Kidney (tissue), 13 donors: ENCODE measurements at regions not wholly inside any gene's neighbourhood (a gene's known extent, or its start where the extent isn't known, plus 50 kb on each side); places are given as distances from the start of the nearest gene placed in this dataset.

Source experiments
- DNase-seq, 5 donors: peaks; one replicate each; pipeline ENCODE4 v3.0.0-alpha.2; 2013 to 2020
- FAIRE-seq: peaks from 2 replicates; lab custom pipeline; 2012; peaks lifted over from hg19 to GRCh38; lab: Jason Lieb, UNC
- H3K27ac ChIP-seq, 2 donors: one replicate each; pipeline ENCODE4 v1.7.0; 2013; ENCODE audit warnings: low read depth in 2 of 2, low read length in 2 of 2, inconsistent platforms in 1 of 2
- H3K27me3 ChIP-seq: one replicate; pipeline ENCODE4 v1.7.1; 2013; ENCODE audit warnings: low read length, inconsistent platforms; ENCODE audit not compliant: control insufficient read depth, insufficient read depth
- H3K36me3 ChIP-seq, 3 donors: one replicate each; pipeline versions ENCODE4 v1.7.0 to v1.7.1; 2013; ENCODE audit warnings: low read length in 3 of 3, control low read depth in 1 of 3, inconsistent platforms in 1 of 3; ENCODE audit not compliant: insufficient read depth in 3 of 3, control insufficient read depth in 2 of 3
- H3K4me1 ChIP-seq, 3 donors: one replicate each; pipeline versions ENCODE4 v1.7.0 to v1.7.1; 2013; ENCODE audit warnings: low read length in 3 of 3, inconsistent platforms in 1 of 3, low read depth in 1 of 3; ENCODE audit not compliant: control insufficient read depth in 2 of 3, insufficient read depth in 2 of 3
- H3K4me3 ChIP-seq, 3 donors: one replicate each; pipeline versions ENCODE4 v1.7.0 to v1.8.1; 2013; ENCODE audit warnings: low read length in 3 of 3, control low read depth in 1 of 3, inconsistent platforms in 1 of 3
- H3K9ac ChIP-seq, 3 donors: one replicate each; pipeline versions ENCODE4 v1.7.0 to v1.7.1; 2013; ENCODE audit warnings: low read length in 3 of 3, control low read depth in 1 of 3, inconsistent platforms in 1 of 3
- H3K9me3 ChIP-seq, 3 donors: one replicate each; pipeline versions ENCODE4 v1.7.0 to v1.7.1; 2013; ENCODE audit warnings: low read length in 3 of 3, control low read depth in 1 of 3, inconsistent platforms in 1 of 3; ENCODE audit not compliant: control insufficient read depth in 2 of 3, insufficient read depth in 1 of 3
- intact Hi-C: fragments of 100-400 bp; cut with DNase I; formaldehyde crosslinking; loops from one replicate; pipeline ENCODE4 v1.11.1; 2022
- TF ChIP-seq, protein P1 (sequence below): IDR thresholded peaks from 3 replicates; pipeline ENCODE4 v1.5.1; 2012; ENCODE audit warnings: mild to moderate bottlenecking, moderate library complexity, borderline replicate concordance; ENCODE audit not compliant: insufficient read depth; ENCODE audit errors: extremely low read depth
- donor health status: control.
- donor health status: control.
- donor health status: control.
- donor health status: control.
- donor health status: control.
- donor health status: DM: yes; HTN: yes; CAD: no.
- donor health status: Normal renal cell carcinoma (clear cell type).

DNA sequence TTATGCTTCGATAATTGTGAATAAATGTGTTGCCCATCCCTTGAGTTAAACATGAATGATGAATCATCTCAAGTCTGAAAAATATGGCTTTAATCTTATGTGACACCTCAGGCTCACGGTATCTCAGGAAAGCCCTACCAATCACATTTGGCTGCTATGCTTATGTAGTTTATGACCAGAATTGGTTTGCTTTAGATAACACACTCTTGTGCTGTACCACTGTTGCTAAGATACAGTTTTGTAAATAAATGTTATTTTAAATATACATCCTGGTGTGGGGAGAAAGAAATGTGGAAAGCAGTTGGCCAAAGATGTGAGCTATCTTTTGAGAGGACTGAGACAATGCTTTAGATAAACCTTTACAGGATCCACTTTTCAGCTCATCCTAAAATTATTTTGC lies 63.2 kb downstream of the NPY1R start:
- Histone ChIP-seq H3K27me3 (no peaks in the 10 kb centered on the region), H3K9me3 (no peaks in the 10 kb centered on the region), H3K4me1 (no peaks in the 10 kb centered on the region), H3K9ac (no peak overlapping the region), H3K27ac (no peak overlapping the region), H3K4me3 (no peak overlapping the region), H3K36me3 (no peaks in the 10 kb centered on the region)
- DNase-seq (peak in 1 of 5 donors; percentile 13), FAIRE-seq (no peak)
- TF ChIP-seq, protein P1, sequence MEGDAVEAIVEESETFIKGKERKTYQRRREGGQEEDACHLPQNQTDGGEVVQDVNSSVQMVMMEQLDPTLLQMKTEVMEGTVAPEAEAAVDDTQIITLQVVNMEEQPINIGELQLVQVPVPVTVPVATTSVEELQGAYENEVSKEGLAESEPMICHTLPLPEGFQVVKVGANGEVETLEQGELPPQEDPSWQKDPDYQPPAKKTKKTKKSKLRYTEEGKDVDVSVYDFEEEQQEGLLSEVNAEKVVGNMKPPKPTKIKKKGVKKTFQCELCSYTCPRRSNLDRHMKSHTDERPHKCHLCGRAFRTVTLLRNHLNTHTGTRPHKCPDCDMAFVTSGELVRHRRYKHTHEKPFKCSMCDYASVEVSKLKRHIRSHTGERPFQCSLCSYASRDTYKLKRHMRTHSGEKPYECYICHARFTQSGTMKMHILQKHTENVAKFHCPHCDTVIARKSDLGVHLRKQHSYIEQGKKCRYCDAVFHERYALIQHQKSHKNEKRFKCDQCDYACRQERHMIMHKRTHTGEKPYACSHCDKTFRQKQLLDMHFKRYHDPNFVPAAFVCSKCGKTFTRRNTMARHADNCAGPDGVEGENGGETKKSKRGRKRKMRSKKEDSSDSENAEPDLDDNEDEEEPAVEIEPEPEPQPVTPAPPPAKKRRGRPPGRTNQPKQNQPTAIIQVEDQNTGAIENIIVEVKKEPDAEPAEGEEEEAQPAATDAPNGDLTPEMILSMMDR: no peak
- intact Hi-C loops: no loop called here

DNA sequence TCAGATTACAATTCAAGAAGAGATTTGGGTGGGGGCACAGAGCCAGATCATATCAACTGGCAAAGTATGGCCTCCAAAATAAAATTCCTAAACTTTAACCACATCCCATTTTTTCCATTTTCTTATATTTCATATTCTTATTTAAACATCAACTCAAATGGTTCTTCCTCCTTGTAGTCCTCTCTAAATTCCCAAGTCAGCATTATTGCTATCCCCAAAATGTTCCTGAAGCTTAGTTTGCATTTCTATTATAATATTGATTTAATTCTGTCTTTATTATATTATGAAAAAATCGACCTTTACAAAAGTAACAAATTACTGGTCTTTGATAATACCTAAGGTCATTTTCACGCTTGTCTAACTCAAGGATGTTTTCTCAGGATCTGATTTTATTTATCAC lies 67.5 kb downstream of the NPY1R start:
- FAIRE-seq: no peak
- intact Hi-C loops: no loop called here
- no peaks in the 10 kb centered on the region for H3K27me3 ChIP-seq
- no peaks in the 10 kb centered on the region for H3K4me1 ChIP-seq
- H3K36me3 ChIP-seq: no peaks in the 10 kb centered on the region
- H3K4me3 ChIP-seq: no peak overlapping the region
- DNase-seq: no peak
- no peak overlapping the region for H3K27ac ChIP-seq
- no peak overlapping the region for H3K9ac ChIP-seq
- no peaks in the 10 kb centered on the region for H3K9me3 ChIP-seq
- TF ChIP-seq, protein P1: no peak

DNA sequence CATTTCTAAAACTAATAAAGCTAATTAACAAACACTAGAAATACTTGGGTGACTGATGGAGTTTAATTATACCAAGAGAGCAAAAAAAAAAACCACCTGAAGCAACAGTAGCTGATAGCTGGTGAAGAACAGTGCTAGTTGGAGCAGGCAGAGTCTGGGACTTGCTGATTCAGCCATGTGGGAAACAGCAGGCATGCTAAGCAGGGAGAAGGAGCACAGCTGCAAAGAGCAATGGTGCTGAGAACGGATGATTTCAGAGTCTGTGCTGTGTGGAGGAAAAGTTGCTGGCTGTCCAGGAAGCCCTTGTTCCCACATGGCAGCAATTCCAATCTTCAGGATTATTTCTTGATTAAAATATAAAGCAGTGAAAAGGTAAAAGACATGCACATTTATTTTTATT lies 68.8 kb downstream of the NPY1R start:
- TF ChIP-seq, protein P1: no peak
- no peaks in the 10 kb centered on the region for H3K4me1 ChIP-seq
- no peak for FAIRE-seq
- no peak overlapping the region for H3K27ac ChIP-seq
- H3K4me3 ChIP-seq: no peak overlapping the region
- no peak for DNase-seq
- H3K9ac ChIP-seq: no peak overlapping the region
- H3K36me3 ChIP-seq: no peaks in the 10 kb centered on the region
- no peaks in the 10 kb centered on the region for H3K9me3 ChIP-seq
- no peaks in the 10 kb centered on the region for H3K27me3 ChIP-seq
- intact Hi-C loops: no loop called here

DNA sequence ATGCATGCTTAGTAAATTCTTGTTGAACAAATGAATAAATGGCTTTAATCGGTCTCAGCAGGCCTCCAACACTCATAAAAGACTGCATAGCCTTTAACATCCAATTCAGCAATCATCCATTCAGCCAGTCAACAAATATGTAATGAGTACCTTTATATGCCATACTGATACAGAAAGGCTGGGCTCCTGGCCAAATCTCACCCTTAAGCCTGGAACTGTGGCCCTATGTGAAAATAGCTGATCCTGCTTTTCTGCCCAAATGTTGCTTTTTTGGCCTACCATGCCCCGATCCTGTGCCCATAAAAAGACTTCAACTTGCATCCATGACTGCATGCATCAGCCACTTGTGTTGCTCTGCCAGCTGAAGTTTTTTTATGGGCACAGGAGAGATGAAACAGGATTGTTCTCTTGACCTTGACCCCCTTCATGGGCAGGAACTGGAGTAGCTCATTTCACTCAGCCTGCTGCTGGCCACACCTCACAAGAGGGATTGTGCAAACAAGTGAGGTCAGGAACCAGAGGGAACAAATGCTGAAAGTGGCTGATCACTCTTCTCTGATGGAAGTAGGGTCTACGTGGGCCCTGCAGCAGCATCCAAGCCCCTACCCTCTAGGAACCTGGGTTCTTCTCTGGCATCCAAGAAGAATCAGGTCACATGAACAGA lies 75.6 kb downstream of the NPY1R start:
- DNase-seq (no peak), FAIRE-seq (no peak)
- TF ChIP-seq, protein P1: no peak
- H3K4me1 ChIP-seq: no peaks in the 10 kb centered on the region
- H3K36me3 ChIP-seq: no peaks in the 10 kb centered on the region
- H3K27ac ChIP-seq: no peak overlapping the region
- intact Hi-C loops: no loop called here
- H3K27me3 ChIP-seq: no peaks in the 10 kb centered on the region
- H3K4me3 ChIP-seq: no peak overlapping the region
- no peak overlapping the region for H3K9ac ChIP-seq
- H3K9me3 ChIP-seq: no peaks in the 10 kb centered on the region
